A673 (cell line): ENCODE measurements at regions not wholly inside any gene's neighbourhood (a gene's known extent, or its start where the extent isn't known, plus 50 kb on each side); places are given as distances from the start of the nearest gene placed in this dataset.

Experiments used
- EZH2 ChIP-seq: fragments of 200-600 bp; sonication (generic); IDR thresholded peaks from 2 replicates; pipeline ENCODE4 v1.6.1; 2017; ENCODE audit warnings: borderline replicate concordance, low read depth, mild to moderate bottlenecking, mixed read lengths, antibody characterized with exemption, low read length; ENCODE audit not compliant: poor library complexity, severe bottlenecking
- TF ChIP-seq, protein P1 (sequence below): fragments of 300-800, 200-600 bp; sonication (generic); conservative IDR thresholded peaks from 2 replicates; pipeline ENCODE4 v1.5.1; 2017; ENCODE audit warnings: low read depth, mild to moderate bottlenecking, antibody characterized with exemption, low read length, moderate library complexity, mixed read lengths

GRCh38 chr7:84509522-84509921 is 314.9 kb upstream of the SEMA3A start:
- TF ChIP-seq, protein P1, sequence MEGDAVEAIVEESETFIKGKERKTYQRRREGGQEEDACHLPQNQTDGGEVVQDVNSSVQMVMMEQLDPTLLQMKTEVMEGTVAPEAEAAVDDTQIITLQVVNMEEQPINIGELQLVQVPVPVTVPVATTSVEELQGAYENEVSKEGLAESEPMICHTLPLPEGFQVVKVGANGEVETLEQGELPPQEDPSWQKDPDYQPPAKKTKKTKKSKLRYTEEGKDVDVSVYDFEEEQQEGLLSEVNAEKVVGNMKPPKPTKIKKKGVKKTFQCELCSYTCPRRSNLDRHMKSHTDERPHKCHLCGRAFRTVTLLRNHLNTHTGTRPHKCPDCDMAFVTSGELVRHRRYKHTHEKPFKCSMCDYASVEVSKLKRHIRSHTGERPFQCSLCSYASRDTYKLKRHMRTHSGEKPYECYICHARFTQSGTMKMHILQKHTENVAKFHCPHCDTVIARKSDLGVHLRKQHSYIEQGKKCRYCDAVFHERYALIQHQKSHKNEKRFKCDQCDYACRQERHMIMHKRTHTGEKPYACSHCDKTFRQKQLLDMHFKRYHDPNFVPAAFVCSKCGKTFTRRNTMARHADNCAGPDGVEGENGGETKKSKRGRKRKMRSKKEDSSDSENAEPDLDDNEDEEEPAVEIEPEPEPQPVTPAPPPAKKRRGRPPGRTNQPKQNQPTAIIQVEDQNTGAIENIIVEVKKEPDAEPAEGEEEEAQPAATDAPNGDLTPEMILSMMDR, result no peak
- no peak for TF ChIP-seq EZH2
